Neural cell (in vitro differentiated cells): ENCODE measurements at regions not wholly inside any gene's neighbourhood (a gene's known extent, or its start where the extent isn't known, plus 50 kb on each side); places are given as distances from the start of the nearest gene placed in this dataset.

Source experiments
- H2AFZ ChIP-seq: fragments of 200-600, 300-800 bp; sonication (generic), shearing (Covaris generic); 2 replicates; pipeline ENCODE4 v1.6.0; 2014; ENCODE audit warnings: low read depth, mild to moderate bottlenecking, antibody characterized with exemption, low read length, moderate library complexity
- H3F3A ChIP-seq: fragments of 200-600 bp; shearing (Covaris generic); 2 replicates; pipeline ENCODE4 v1.6.1; 2016; ENCODE audit warnings: mild to moderate bottlenecking, moderate library complexity, mixed read lengths, antibody characterized with exemption, low read length; ENCODE audit not compliant: insufficient read depth, poor library complexity, severe bottlenecking
- H3K27ac ChIP-seq: fragments of 200-600, 300-800 bp; sonication (generic), shearing (Covaris generic); 2 replicates; pipeline ENCODE4 v1.5.1; 2014; ENCODE audit warnings: mild to moderate bottlenecking, low read length, moderate library complexity
- H3K27me3 ChIP-seq: fragments of 300-800, 200-600 bp; sonication (generic), shearing (Covaris generic); 2 replicates; pipeline ENCODE4 v1.6.0; 2014; ENCODE audit warnings: mild to moderate bottlenecking, low read depth, low read length, moderate library complexity; ENCODE audit not compliant: insufficient read depth
- H3K36me3 ChIP-seq: fragments of 300-800, 200-600 bp; sonication (generic), shearing (Covaris generic); 2 replicates; pipeline ENCODE4 v1.5.1; 2014; ENCODE audit warnings: mild to moderate bottlenecking, antibody characterized with exemption, low read length, moderate library complexity; ENCODE audit not compliant: insufficient read depth
- H3K4me2 ChIP-seq: fragments of 300-800, 200-600 bp; sonication (generic), shearing (Covaris generic); 2 replicates; pipeline ENCODE4 v1.6.0; 2014; ENCODE audit warnings: mild to moderate bottlenecking, low read length
- H3K4me3 ChIP-seq: fragments of 300-800, 200-600 bp; sonication (generic), shearing (Covaris generic); 2 replicates; pipeline ENCODE4 v1.5.1; 2014; ENCODE audit warnings: mild to moderate bottlenecking, low read length, moderate library complexity
- H3K79me2 ChIP-seq: fragments of 200-600 bp; shearing (Covaris generic); replicated peaks from 2 replicates; pipeline ENCODE4 v1.6.0; 2014; ENCODE audit warnings: mild to moderate bottlenecking, low read length, moderate library complexity; ENCODE audit not compliant: insufficient read depth
- H3K9ac ChIP-seq: fragments of 300-800, 200-600 bp; sonication (generic), shearing (Covaris generic); 2 replicates; pipeline ENCODE4 v1.6.1; 2016; ENCODE audit warnings: mild to moderate bottlenecking, low read length, mixed read lengths
- H3K9me2 ChIP-seq: fragments of 200-600 bp; shearing (Covaris generic); 2 replicates; pipeline ENCODE4 v1.6.1; 2016; ENCODE audit warnings: mild to moderate bottlenecking, low read length, mixed read lengths; ENCODE audit not compliant: insufficient read depth
- H3K9me3 ChIP-seq: fragments of 200-600, 300-800 bp; sonication (generic), shearing (Covaris generic); 2 replicates; pipeline ENCODE4 v1.6.1; 2016; ENCODE audit warnings: mild to moderate bottlenecking, mixed run types, low read length, moderate library complexity, mixed read lengths
- H4K20me1 ChIP-seq: fragments of 200-600 bp; shearing (Covaris generic); 2 replicates; pipeline ENCODE4 v1.6.1; 2016; ENCODE audit warnings: mild to moderate bottlenecking, mixed run types; ENCODE audit not compliant: insufficient read depth
- EP300 ChIP-seq: fragments of 450-650 bp; conservative IDR thresholded peaks from 2 replicates; pipeline ENCODE4 v1.6.1; 2014; ENCODE audit warnings: antibody characterized with exemption, mild to moderate bottlenecking, moderate library complexity; ENCODE audit not compliant: poor library complexity, severe bottlenecking
- EZH2 ChIP-seq: fragments of 200-600, 300-800 bp; shearing (Covaris generic), sonication (generic); IDR thresholded peaks from 2 replicates; pipeline ENCODE4 v1.6.1; 2014; ENCODE audit warnings: antibody characterized with exemption, low read length, borderline replicate concordance, mild to moderate bottlenecking; ENCODE audit not compliant: insufficient read depth, poor library complexity, severe bottlenecking
- MXI1 ChIP-seq: fragments of 450-650 bp; conservative IDR thresholded peaks from 2 replicates; pipeline ENCODE4 v1.6.1; 2014; ENCODE audit warnings: antibody characterized with exemption, mild to moderate bottlenecking; ENCODE audit not compliant: poor library complexity, severe bottlenecking
- POLR2AphosphoS5 ChIP-seq: IDR thresholded peaks from 2 replicates; pipeline ENCODE4 v1.6.1; 2012
- RAD21 ChIP-seq: fragments of 450-650 bp; conservative IDR thresholded peaks from 2 replicates; pipeline ENCODE4 v1.6.1; 2014; ENCODE audit warnings: antibody characterized with exemption, mild to moderate bottlenecking, moderate library complexity
- SMC3 ChIP-seq: fragments of 450-650 bp; conservative IDR thresholded peaks from 2 replicates; pipeline ENCODE4 v1.6.1; 2014; ENCODE audit warnings: antibody characterized with exemption, mild to moderate bottlenecking, moderate library complexity; ENCODE audit not compliant: poor library complexity
- TAF1 ChIP-seq: IDR thresholded peaks from 2 replicates; pipeline ENCODE4 v1.6.1; 2012; ENCODE audit warnings: low read depth
- TF ChIP-seq, protein P1 (sequence below): IDR thresholded peaks from 2 replicates; pipeline ENCODE4 v1.6.1; 2012; ENCODE audit warnings: borderline replicate concordance
- TF ChIP-seq, protein P2 (sequence below): fragments of 450-650 bp; IDR thresholded peaks from 2 replicates; pipeline ENCODE4 v1.5.1; 2014; ENCODE audit warnings: antibody characterized with exemption, mild to moderate bottlenecking, moderate library complexity; ENCODE audit not compliant: poor library complexity, severe bottlenecking

DNA sequence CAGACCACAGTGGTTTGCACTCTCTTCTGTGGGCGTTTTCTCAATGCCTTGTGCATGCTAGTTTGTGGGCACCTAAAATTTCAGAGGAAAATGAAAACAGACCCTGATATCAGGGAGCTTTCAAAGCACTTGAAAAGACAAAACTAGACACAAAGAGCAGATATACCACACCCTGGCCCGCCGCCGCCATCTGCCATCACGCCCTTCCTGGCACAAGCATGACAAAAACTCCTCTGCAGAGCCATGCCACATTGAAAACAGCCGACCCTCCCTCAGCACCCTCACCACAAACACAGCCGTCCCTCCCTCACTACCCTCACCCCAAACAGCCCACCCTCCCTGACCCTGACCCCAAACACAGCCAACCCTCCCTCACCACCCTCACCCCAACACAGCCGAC is 84.8 kb upstream of the RAB6C start:
- H3K9ac ChIP-seq: no peak overlapping the region
- H4K20me1 ChIP-seq: no peaks in the 10 kb centered on the region

DNA sequence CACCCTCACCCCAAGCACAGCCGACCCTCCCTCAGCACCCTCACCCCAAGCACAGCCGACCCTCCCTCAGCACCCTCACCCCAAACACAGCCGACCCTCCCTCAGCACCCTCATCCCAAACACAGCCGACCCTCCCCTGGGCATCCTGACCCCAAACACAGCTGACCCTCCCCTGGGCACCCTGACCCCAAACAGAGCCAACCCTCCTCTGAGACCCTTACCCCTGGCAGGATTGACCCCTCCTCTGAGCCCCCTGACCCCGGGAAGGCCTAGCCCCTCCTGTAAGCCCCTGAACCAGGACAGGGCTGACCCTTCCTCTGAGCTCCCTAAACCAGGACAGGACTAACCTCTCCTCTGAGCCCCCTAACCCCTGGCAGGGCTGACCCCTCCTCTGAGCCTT is 84.4 kb upstream of the RAB6C start:
- H3K9ac ChIP-seq: no peak overlapping the region
- H2AFZ ChIP-seq: no peak overlapping the region
- H3F3A ChIP-seq: no peaks in the 10 kb centered on the region
- H4K20me1 ChIP-seq: no peaks in the 10 kb centered on the region
- H3K9me2 ChIP-seq: no peaks in the 10 kb centered on the region
- H3K9me3 ChIP-seq: no peaks in the 10 kb centered on the region
- no peak overlapping the region for H3K4me3 ChIP-seq
- no peak overlapping the region for H3K27ac ChIP-seq
- H3K4me2 ChIP-seq: no peak overlapping the region
- H3K36me3 ChIP-seq: no peaks in the 10 kb centered on the region
- no peaks in the 10 kb centered on the region for H3K27me3 ChIP-seq
- H3K79me2 ChIP-seq: no peaks in the 10 kb centered on the region
- TF ChIP-seq EZH2: no peak
- TF ChIP-seq, protein P1, sequence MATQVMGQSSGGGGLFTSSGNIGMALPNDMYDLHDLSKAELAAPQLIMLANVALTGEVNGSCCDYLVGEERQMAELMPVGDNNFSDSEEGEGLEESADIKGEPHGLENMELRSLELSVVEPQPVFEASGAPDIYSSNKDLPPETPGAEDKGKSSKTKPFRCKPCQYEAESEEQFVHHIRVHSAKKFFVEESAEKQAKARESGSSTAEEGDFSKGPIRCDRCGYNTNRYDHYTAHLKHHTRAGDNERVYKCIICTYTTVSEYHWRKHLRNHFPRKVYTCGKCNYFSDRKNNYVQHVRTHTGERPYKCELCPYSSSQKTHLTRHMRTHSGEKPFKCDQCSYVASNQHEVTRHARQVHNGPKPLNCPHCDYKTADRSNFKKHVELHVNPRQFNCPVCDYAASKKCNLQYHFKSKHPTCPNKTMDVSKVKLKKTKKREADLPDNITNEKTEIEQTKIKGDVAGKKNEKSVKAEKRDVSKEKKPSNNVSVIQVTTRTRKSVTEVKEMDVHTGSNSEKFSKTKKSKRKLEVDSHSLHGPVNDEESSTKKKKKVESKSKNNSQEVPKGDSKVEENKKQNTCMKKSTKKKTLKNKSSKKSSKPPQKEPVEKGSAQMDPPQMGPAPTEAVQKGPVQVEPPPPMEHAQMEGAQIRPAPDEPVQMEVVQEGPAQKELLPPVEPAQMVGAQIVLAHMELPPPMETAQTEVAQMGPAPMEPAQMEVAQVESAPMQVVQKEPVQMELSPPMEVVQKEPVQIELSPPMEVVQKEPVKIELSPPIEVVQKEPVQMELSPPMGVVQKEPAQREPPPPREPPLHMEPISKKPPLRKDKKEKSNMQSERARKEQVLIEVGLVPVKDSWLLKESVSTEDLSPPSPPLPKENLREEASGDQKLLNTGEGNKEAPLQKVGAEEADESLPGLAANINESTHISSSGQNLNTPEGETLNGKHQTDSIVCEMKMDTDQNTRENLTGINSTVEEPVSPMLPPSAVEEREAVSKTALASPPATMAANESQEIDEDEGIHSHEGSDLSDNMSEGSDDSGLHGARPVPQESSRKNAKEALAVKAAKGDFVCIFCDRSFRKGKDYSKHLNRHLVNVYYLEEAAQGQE: no peak
- TF ChIP-seq, protein P2, sequence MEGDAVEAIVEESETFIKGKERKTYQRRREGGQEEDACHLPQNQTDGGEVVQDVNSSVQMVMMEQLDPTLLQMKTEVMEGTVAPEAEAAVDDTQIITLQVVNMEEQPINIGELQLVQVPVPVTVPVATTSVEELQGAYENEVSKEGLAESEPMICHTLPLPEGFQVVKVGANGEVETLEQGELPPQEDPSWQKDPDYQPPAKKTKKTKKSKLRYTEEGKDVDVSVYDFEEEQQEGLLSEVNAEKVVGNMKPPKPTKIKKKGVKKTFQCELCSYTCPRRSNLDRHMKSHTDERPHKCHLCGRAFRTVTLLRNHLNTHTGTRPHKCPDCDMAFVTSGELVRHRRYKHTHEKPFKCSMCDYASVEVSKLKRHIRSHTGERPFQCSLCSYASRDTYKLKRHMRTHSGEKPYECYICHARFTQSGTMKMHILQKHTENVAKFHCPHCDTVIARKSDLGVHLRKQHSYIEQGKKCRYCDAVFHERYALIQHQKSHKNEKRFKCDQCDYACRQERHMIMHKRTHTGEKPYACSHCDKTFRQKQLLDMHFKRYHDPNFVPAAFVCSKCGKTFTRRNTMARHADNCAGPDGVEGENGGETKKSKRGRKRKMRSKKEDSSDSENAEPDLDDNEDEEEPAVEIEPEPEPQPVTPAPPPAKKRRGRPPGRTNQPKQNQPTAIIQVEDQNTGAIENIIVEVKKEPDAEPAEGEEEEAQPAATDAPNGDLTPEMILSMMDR: no peak
- TF ChIP-seq RAD21: no peak
- TF ChIP-seq SMC3: no peak
- no peak for TF ChIP-seq MXI1

More for the DNA sequence above, 84.8 kb upstream of the RAB6C start:
- Histone ChIP-seq H3K4me2 (no peak overlapping the region), H3F3A (no peaks in the 10 kb centered on the region), H3K9me3 (no peaks in the 10 kb centered on the region), H2AFZ (no peak overlapping the region), H3K27ac (no peak overlapping the region), H3K36me3 (no peaks in the 10 kb centered on the region), H3K79me2 (no peaks in the 10 kb centered on the region), H3K9me2 (no peaks in the 10 kb centered on the region), H3K27me3 (no peaks in the 10 kb centered on the region), H3K4me3 (no peak overlapping the region)
- TF ChIP-seq EP300 (no peak), MXI1 (no peak), EZH2 (no peak), TAF1 (no peak), SMC3 (no peak), RAD21 (no peak), POLR2AphosphoS5 (no peak)
- TF ChIP-seq, protein P1: no peak
- TF ChIP-seq, protein P2: no peak
